Natural killer cell (primary cell): ENCODE measurements at regions not wholly inside any gene's neighbourhood (a gene's known extent, or its start where the extent isn't known, plus 50 kb on each side); places are given as distances from the start of the nearest gene placed in this dataset.

Experiments used
- ATAC-seq, 3 donors: fragments of 150-1000 bp in 2 of 3; fragments of 200-7000 bp in 1 of 3; cut with Tn5 transposase; 1 replicate in 1 of 3; 2 replicates in 2 of 3; pipeline ENCODE4 v1.10.0; 2021; ENCODE audit warnings: mild to moderate bottlenecking in 2 of 3, moderate library complexity in 2 of 3
- DNase-seq, 2 donors: peaks; one replicate each; pipeline versions ENCODE4 v3.0.0 to v3.0.0-alpha.2; 2013 to 2021; ENCODE audit warnings: mixed read lengths in 1 of 2
- H3K27ac ChIP-seq: one replicate; pipeline ENCODE4 v1.5.1; 2013; ENCODE audit warnings: mild to moderate bottlenecking, low read length
- H3K27me3 ChIP-seq: one replicate; pipeline ENCODE4 v1.6.1; 2013; ENCODE audit warnings: low read length; ENCODE audit not compliant: control insufficient read depth, insufficient read depth
- H3K36me3 ChIP-seq: one replicate; pipeline ENCODE4 v1.6.1; 2013; ENCODE audit warnings: low read length; ENCODE audit not compliant: control insufficient read depth, insufficient read depth
- H3K4me1 ChIP-seq: one replicate; pipeline ENCODE4 v1.6.1; 2013; ENCODE audit warnings: low read length; ENCODE audit not compliant: control insufficient read depth, insufficient read depth
- H3K4me3 ChIP-seq: one replicate; pipeline ENCODE4 v1.5.1; 2013; ENCODE audit warnings: low read length
- H3K9me3 ChIP-seq: one replicate; pipeline ENCODE4 v1.6.1; 2013; ENCODE audit warnings: low read length; ENCODE audit not compliant: control insufficient read depth, insufficient read depth
- H3K27ac Mint-ChIP-seq, 2 donors: one replicate each; pipeline ENCODE4 v1.8.0; 2022; ENCODE audit warnings: mild to moderate bottlenecking in 2 of 2, mixed read lengths in 2 of 2, moderate library complexity in 1 of 2
- H3K27me3 Mint-ChIP-seq, 2 donors: one replicate each; pipeline ENCODE4 v1.8.0; 2022; ENCODE audit warnings: low read depth in 2 of 2, mixed read lengths in 2 of 2
- H3K36me3 Mint-ChIP-seq: one replicate; pipeline ENCODE4 v1.8.0; 2022; ENCODE audit warnings: mixed read lengths
- H3K4me1 Mint-ChIP-seq, 2 donors: one replicate each; pipeline ENCODE4 v1.8.0; 2022; ENCODE audit warnings: mixed read lengths in 2 of 2
- H3K4me3 Mint-ChIP-seq: one replicate; pipeline ENCODE4 v1.8.0; 2022; ENCODE audit warnings: mild to moderate bottlenecking, moderate library complexity, mixed read lengths
- H3K9me3 Mint-ChIP-seq, 2 donors: one replicate each; pipeline ENCODE4 v1.8.0; 2022; ENCODE audit warnings: mixed read lengths in 2 of 2
- CTCF ChIP-seq: fragments of 200-600 bp; IDR thresholded peaks from one replicate; pipeline ENCODE4 v1.8.0; 2022; ENCODE audit warnings: antibody characterized with exemption
- WGBS: methylation state at CpG from one replicate; pipeline ENCODE4 v1.1.7; 2013; ENCODE audit warnings: missing lambda C conversion rate; ENCODE audit not compliant: insufficient coverage; 5-methylcytosine and 5-hydroxymethylcytosine counted together
- intact Hi-C: fragments of 100-400 bp; cut with micrococcal nuclease; formaldehyde crosslinking; loops from one replicate; pipeline ENCODE4 v1.14.2; 2022

- H3K9me3 ChIP-seq, result no peaks in the 10 kb centered on the region
- 83% methylated on average over 2 of the region's 3 CpGs for WGBS
- intact Hi-C loops, result no loop called here
- H3K4me3 Mint-ChIP-seq, result no peak overlapping the region
- ATAC-seq, result peak; percentile 24 to 50 (median 29)
- no peaks in the 10 kb centered on the region for H3K36me3 ChIP-seq
- peaks cover 0 to 8% of the 10 kb centered on the region in 2 donors for H3K9me3 Mint-ChIP-seq
- peaks cover 37 to 38% of the 10 kb centered on the region in 2 donors for H3K4me1 Mint-ChIP-seq
- H3K4me1 ChIP-seq, result no peaks in the 10 kb centered on the region
- no peak overlapping the region for H3K27ac ChIP-seq
- H3K27ac Mint-ChIP-seq, result no peak overlapping the region
- no peak overlapping the region for H3K4me3 ChIP-seq
- no peak for TF ChIP-seq CTCF
- H3K36me3 Mint-ChIP-seq, result peaks cover 4% of the 10 kb centered on the region
- no peaks in the 10 kb centered on the region for H3K27me3 Mint-ChIP-seq
- no peak for DNase-seq
- no peaks in the 10 kb centered on the region for H3K27me3 ChIP-seq
These were observed 358.3 kb upstream of the CBLB start for GRCh38 chr3:106227068-106227467.

- DNase-seq, result no peak
- Histone ChIP-seq H3K27ac (no peak overlapping the region), H3K4me3 (no peak overlapping the region), H3K4me1 (no peaks in the 10 kb centered on the region), H3K9me3 (no peaks in the 10 kb centered on the region), H3K27me3 (no peaks in the 10 kb centered on the region), H3K36me3 (no peaks in the 10 kb centered on the region)
- Mint-ChIP-seq H3K27ac (peak overlapping the region; percentile 37 to 69), H3K27me3 (no peaks in the 10 kb centered on the region), H3K4me1 (peaks cover 37 to 38% of the 10 kb centered on the region in 2 donors), H3K36me3 (peaks cover under 1% of the 10 kb centered on the region), H3K4me3 (no peak overlapping the region), H3K9me3 (no peaks in the 10 kb centered on the region)
- ATAC-seq, result no peak
- WGBS, result 47% methylated on average over 2 of the region's 2 CpGs
- intact Hi-C loops, result no loop called here
- TF ChIP-seq CTCF, result no peak
These were observed 359.5 kb upstream of the CBLB start for GRCh38 chr3:106228271-106228670.

GRCh38 chr3:106229495-106230278 lies 360.9 kb upstream of the CBLB start:
- Histone ChIP-seq H3K27me3 (no peaks in the 10 kb centered on the region), H3K27ac (no peak overlapping the region), H3K9me3 (no peaks in the 10 kb centered on the region), H3K4me3 (no peak overlapping the region), H3K4me1 (no peaks in the 10 kb centered on the region), H3K36me3 (no peaks in the 10 kb centered on the region)
- H3K4me1 Mint-ChIP-seq, result peaks cover 37 to 38% of the 10 kb centered on the region in 2 donors
- TF ChIP-seq CTCF, result no peak
- DNase-seq (no peak), ATAC-seq (no peak)
- peaks cover 0 to 1% of the 10 kb centered on the region in 2 donors for H3K9me3 Mint-ChIP-seq
- WGBS, result 100% methylated on average over 1 of the region's 4 CpGs
- no peaks in the 10 kb centered on the region for H3K36me3 Mint-ChIP-seq
- H3K27me3 Mint-ChIP-seq, result no peaks in the 10 kb centered on the region
- H3K4me3 Mint-ChIP-seq, result no peak overlapping the region
- intact Hi-C loops, result no loop called here
- no peak overlapping the region for H3K27ac Mint-ChIP-seq

- Mint-ChIP-seq H3K4me3 (peak overlapping the region; percentile 80), H3K36me3 (no peaks in the 10 kb centered on the region), H3K9me3 (peaks cover 0 to 2% of the 10 kb centered on the region in 2 donors), H3K4me1 (peaks cover 37 to 38% of the 10 kb centered on the region in 2 donors), H3K27me3 (no peaks in the 10 kb centered on the region), H3K27ac (peak overlapping the region; percentile 8 to 57)
- Histone ChIP-seq H3K9me3 (no peaks in the 10 kb centered on the region), H3K36me3 (no peaks in the 10 kb centered on the region), H3K27ac (no peak overlapping the region), H3K4me1 (no peaks in the 10 kb centered on the region), H3K4me3 (no peak overlapping the region), H3K27me3 (no peaks in the 10 kb centered on the region)
- intact Hi-C loops, result no loop called here
- no peak for TF ChIP-seq CTCF
- ATAC-seq, result no peak
- whole genome bisulfite sequencing, result 17% methylated on average over 1 of the region's 1 CpG
- DNase-seq, result no peak
These were observed 362.3 kb upstream of the CBLB start for GRCh38 chr3:106231086-106231485.
